Fibroblast of mammary gland (primary cell): ENCODE measurements at regions not wholly inside any gene's neighbourhood (a gene's known extent, or its start where the extent isn't known, plus 50 kb on each side); places are given as distances from the start of the nearest gene placed in this dataset.
"Not testable (repeated sequence)": the region's sequence is repeated elsewhere in the genome, so short reads cannot be mapped to it uniquely, and the experiment has no call there.

Experiments used
- DNase-seq: peaks from one replicate; pipeline ENCODE4 v3.0.0-alpha.2; 2010; ENCODE audit warnings: low read depth
- H3K4me3 ChIP-seq: 2 replicates; pipeline ENCODE4 v1.5.1; 2011; ENCODE audit warnings: low read depth, mild to moderate bottlenecking, low read length, moderate library complexity; ENCODE audit not compliant: control insufficient read depth
- TF ChIP-seq, protein P1 (sequence below): conservative IDR thresholded peaks from 2 replicates; pipeline ENCODE4 v1.5.1; 2011; ENCODE audit warnings: low read depth, low read length, inconsistent platforms; ENCODE audit not compliant: control insufficient read depth, insufficient read depth

- TF ChIP-seq, protein P1, sequence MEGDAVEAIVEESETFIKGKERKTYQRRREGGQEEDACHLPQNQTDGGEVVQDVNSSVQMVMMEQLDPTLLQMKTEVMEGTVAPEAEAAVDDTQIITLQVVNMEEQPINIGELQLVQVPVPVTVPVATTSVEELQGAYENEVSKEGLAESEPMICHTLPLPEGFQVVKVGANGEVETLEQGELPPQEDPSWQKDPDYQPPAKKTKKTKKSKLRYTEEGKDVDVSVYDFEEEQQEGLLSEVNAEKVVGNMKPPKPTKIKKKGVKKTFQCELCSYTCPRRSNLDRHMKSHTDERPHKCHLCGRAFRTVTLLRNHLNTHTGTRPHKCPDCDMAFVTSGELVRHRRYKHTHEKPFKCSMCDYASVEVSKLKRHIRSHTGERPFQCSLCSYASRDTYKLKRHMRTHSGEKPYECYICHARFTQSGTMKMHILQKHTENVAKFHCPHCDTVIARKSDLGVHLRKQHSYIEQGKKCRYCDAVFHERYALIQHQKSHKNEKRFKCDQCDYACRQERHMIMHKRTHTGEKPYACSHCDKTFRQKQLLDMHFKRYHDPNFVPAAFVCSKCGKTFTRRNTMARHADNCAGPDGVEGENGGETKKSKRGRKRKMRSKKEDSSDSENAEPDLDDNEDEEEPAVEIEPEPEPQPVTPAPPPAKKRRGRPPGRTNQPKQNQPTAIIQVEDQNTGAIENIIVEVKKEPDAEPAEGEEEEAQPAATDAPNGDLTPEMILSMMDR: no peak
Measured at GRCh38 chr14:106134886-106135285, 608.5 kb downstream of the TMEM121 start.

DNA sequence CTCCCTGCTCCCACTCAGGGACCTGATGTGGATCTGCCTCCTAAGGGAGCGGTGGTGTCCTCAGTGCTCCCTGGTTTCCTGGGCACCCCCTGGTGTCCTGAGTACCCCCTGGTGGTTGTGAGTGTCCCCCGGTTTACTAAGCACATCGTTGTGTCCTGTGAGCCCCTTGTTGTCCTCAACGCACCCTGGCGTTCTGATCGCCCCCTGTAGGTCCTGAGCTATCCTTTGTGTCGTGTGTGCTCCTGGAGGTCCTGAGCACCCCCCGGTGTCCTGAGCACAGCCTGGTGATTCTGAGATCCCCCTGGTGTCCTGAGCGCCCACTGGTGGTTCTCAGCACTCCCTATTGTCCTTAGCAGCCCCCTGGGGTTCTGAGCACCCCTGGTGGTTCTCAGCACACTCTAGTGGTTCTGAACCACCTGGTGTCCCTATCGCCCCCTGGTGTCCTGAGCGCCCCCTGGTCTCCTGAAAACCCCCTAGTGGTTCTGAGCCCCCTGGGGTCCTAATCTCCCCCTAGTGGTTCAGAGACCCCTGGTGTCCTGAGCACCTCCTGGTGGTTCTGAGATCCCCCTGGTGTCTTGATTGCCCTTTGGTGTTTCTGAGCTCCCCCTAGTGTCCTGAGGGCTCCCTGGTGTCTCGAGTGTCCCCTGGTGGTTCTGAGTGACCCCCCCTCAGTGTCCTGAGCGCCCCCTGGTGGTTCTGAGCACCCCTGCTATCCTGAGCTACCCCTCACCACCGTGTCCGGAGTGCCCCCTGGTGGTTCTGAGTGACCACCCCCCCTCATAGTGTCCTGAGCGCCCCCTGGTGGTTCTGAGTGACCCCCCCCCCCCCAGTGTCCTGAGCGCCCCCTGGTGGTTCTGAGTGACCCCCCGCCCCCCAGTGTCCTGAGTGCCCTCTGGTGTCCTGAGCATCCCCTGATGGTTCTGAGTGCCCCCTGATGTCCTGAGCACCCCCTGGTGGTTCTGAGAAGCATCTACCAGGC, 615.1 kb downstream of the TMEM121 start:
- no peak for DNase-seq
- H3K4me3 ChIP-seq: no peak overlapping the region
- TF ChIP-seq, protein P1: no peak

More at GRCh38 chr14:106134886-106135285, 608.5 kb downstream of the TMEM121 start:
- no peak overlapping the region for H3K4me3 ChIP-seq
- no peak for DNase-seq

DNA sequence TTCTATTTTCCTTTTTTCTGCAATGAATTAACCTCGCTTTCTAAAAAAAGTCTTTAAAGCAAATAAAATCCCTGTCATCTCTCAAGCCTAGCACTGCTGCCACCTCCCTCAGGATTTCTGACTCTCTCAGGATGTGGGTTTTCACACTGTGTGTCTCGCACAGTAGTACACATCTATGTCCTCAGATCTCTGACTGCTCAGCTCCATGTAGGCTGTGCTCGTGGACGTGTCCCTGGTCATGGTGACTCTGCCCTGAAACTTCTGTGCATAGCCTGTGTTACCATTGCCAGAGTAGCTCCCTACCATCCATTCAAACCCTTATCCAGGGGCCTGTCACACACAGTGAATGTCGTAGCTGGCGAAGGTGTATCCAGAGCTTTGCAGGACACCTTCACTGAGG, 619.3 kb downstream of the TMEM121 start:
- H3K4me3 ChIP-seq, DNase-seq: not testable (repeated sequence)

DNA sequence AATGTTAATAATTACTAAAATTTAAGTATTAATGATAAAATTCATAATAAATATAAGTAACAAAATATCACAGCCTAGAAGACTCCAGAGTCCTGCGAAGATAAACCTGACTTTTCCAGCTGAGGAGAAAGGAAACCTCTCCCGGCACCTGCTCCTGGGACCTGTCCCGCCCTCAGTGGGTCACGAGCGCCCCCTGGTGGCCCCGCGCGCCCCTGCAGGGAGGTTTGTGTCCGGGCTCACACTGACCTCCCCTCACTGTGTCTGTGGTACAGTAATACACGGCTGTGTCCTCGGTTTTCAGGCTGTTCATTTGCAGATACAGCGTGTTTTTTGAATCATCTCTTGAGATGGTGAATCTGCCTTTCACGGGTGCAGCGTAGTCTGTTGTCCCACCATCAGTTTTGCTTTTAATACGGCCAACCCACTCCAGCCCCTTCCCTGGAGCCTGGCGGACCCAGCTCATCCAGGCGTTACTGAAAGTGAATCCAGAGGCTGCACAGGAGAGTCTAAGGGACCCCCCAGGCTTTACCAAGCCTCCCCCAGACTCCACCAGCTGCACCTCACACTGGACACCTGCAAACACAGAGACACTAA, 627.1 kb downstream of the TMEM121 start:
- TF ChIP-seq, protein P1: peak; percentile 50
- H3K4me3 ChIP-seq: not testable (repeated sequence)
- DNase-seq: peak; percentile 7

GRCh38 chr14:106163316-106163715, 636.9 kb downstream of the TMEM121 start:
- H3K4me3 ChIP-seq: no peak overlapping the region
- no peak for DNase-seq
- TF ChIP-seq, protein P1: no peak

DNA sequence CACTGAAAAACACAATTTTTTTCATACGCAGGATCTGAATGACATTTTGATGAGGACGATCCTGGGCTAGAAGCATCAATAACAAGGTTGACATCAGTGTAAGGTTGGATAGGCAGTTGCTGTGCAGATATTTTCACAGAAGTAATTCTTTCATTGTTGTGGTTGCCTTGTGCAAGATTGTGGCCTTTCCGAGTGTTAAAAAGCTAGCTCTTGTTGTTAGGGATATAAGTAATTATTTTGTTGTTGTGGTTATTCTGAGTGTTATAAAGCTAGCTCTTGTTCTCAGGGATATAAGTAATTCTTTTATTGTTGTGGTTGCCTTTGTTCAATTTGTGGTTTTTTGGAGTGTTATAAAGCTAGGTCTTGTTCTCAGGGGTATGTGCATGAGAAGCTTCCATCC, 637.4 kb downstream of the TMEM121 start:
- H3K4me3 ChIP-seq, DNase-seq: not testable (repeated sequence)

DNA sequence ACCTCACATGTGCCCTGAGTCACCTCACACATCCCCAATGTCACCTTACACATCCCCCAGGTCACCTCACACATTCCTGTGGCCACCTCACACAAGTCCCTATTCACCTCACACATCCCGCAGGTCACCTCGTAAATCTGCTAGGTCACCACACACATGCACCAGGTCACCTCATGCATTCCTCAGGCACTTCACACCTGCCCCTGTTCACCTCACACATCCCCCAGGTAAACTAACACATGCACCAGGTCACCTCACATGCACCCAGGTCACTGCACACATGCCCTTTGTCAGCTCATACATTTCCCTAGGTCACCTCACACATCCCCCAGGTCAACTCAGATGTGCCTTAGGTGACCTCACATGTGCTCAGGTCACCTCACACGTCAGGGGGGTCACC, 639.8 kb downstream of the TMEM121 start:
- no peak overlapping the region for H3K4me3 ChIP-seq
- DNase-seq: no peak
- TF ChIP-seq, protein P1: no peak
